DND-41 (cell line): ENCODE measurements at regions not wholly inside any gene's neighbourhood (a gene's known extent, or its start where the extent isn't known, plus 50 kb on each side); places are given as distances from the start of the nearest gene placed in this dataset.

Experiments
- EZH2 ChIP-seq: IDR thresholded peaks from 3 replicates; pipeline ENCODE4 v1.6.1; 2012; ENCODE audit warnings: borderline replicate concordance, low read depth, mild to moderate bottlenecking, moderate library complexity, low read length, inconsistent platforms; ENCODE audit not compliant: severe bottlenecking
- TF ChIP-seq, protein P1 (sequence below): IDR thresholded peaks from 2 replicates; pipeline ENCODE4 v1.5.1; 2012; ENCODE audit warnings: borderline replicate concordance, low read length, moderate library complexity, mild to moderate bottlenecking; ENCODE audit not compliant: poor library complexity, severe bottlenecking; ENCODE audit errors: extremely low read depth

DNA sequence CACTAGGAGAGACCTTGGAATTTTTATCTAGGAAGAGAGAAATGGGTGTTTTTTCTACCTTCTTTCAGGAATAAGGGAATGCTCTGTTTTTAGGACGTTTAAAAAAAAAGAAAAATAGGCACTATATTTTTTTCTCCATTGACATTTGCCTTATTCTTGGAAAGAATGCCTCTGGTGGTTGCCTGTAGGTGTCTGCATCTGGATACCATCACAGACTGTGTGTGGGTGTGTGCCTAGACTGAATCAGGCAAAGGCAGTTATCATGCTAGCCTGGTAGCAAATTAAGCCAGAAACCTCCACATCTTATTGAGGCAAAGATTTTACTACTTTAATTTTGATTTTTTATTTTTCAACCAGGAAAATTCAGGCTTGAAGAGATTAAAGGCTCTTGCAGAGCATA, 513.6 kb upstream of the KCNMB2 start:
- TF ChIP-seq, protein P1, sequence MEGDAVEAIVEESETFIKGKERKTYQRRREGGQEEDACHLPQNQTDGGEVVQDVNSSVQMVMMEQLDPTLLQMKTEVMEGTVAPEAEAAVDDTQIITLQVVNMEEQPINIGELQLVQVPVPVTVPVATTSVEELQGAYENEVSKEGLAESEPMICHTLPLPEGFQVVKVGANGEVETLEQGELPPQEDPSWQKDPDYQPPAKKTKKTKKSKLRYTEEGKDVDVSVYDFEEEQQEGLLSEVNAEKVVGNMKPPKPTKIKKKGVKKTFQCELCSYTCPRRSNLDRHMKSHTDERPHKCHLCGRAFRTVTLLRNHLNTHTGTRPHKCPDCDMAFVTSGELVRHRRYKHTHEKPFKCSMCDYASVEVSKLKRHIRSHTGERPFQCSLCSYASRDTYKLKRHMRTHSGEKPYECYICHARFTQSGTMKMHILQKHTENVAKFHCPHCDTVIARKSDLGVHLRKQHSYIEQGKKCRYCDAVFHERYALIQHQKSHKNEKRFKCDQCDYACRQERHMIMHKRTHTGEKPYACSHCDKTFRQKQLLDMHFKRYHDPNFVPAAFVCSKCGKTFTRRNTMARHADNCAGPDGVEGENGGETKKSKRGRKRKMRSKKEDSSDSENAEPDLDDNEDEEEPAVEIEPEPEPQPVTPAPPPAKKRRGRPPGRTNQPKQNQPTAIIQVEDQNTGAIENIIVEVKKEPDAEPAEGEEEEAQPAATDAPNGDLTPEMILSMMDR, result no peak
- no peak for TF ChIP-seq EZH2
